ENCODE measurements at regions not wholly inside any gene's neighbourhood (a gene's known extent, or its start where the extent isn't known, plus 50 kb on each side); places are given as distances from the start of the nearest gene placed in this dataset.
A peak's percentile ranks its signal among the peaks of the same experiment; 100 is the strongest.

DNA sequence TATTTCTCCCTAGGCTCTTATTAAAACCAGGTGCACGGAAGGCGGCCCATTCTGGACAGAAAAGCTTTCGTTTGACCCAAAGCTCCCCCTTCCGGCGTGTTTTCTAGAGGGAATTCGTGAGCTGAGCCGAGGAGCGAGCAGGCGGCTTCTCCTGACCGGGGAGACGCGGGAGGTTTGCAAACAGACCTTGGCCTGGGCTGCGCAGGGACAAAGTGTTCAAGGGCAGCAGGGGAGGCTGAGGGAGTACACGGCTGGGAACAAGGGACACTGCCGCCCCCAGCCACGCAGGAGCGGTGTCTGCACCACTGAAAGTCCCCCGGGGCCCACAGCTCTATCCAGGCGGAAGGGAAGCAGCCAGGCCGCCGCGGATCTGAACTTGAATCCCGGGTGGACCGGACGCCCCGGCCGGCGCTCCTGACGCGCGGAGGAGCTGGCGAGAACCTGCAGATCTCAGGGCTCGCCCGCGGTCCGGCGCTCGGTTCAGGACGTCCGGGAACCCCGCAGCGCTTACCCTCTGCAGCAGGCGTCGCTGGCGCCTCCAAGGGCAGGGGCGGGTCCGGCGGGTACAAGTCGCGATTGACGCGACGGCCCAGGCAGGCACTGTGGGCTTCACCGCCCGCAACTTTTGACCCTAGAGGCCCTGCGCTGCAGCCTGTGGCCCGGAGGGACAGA lies 101.9 kb downstream of the WT1 start:
- Histone ChIP-seq H3K4me2 (replicated peaks; ENCODE audit: extremely low read depth, low read length, poor library complexity, severe bottlenecking) (peak overlapping the region; percentile 84), H3K9me3 (replicated peaks in 1 of 2; ENCODE audit: control insufficient read depth in 1 of 2, insufficient read depth in 1 of 2, low read length in 2 of 2) (peaks cover 8 to 12% of the 10 kb centered on the region in 2 donors), H3K4me3 (replicated peaks in 1 of 3; ENCODE audit: low read depth in 2 of 3, low read length in 3 of 3) (peak overlapping the region; percentile 9 to 73 (median 27)), H3K4me1 (ENCODE audit: control insufficient read depth in 1 of 2, insufficient read depth in 2 of 2, low read length in 2 of 2) (peaks cover 6 to 12% of the 10 kb centered on the region in 2 donors), H2AFZ (ENCODE audit: insufficient read depth, low read depth, low read length, poor library complexity, severe bottlenecking) (peak overlapping the region; percentile 90), H4K20me1 (ENCODE audit: insufficient read depth, low read length) (no peaks in the 10 kb centered on the region), H3K27ac (ENCODE audit: low read depth in 1 of 2, low read length in 2 of 2) (no peak overlapping the region), H3K27me3 (ENCODE audit: control insufficient read depth in 2 of 2, insufficient read depth in 2 of 2, low read length in 2 of 2) (peaks cover 6 to 35% of the 10 kb centered on the region in 2 donors), H3K79me2 (ENCODE audit: insufficient read depth, low read length) (no peaks in the 10 kb centered on the region), H3K36me3 (replicated peaks in 1 of 2; ENCODE audit: control insufficient read depth in 1 of 2, insufficient read depth in 2 of 2, low read length in 2 of 2) (no peaks in the 10 kb centered on the region), H3K9ac (ENCODE audit: insufficient read depth, low read length, poor library complexity, severe bottlenecking) (peak overlapping the region; percentile 51)
- Mint-ChIP-seq H3K27ac (peak overlapping the region in 2 of 7 donors; percentile 15 to 38), H3K4me3 (peak overlapping the region; percentile 80 to 92), H3K36me3 (peaks cover 0 to 3% of the 10 kb centered on the region in 2 donors), H3K27me3 (ENCODE audit: low read depth in 3 of 3) (peaks cover 39 to 53% (median 48%) of the 10 kb centered on the region in 3 donors), H3K9me3 (peaks cover 6 to 16% (median 9%) of the 10 kb centered on the region in 7 donors), H3K4me1 (peaks cover 14% of the 10 kb centered on the region)
- peak in 2 of 3 donors; percentile 8 to 16 for DNase-seq
- TF ChIP-seq, protein P1, sequence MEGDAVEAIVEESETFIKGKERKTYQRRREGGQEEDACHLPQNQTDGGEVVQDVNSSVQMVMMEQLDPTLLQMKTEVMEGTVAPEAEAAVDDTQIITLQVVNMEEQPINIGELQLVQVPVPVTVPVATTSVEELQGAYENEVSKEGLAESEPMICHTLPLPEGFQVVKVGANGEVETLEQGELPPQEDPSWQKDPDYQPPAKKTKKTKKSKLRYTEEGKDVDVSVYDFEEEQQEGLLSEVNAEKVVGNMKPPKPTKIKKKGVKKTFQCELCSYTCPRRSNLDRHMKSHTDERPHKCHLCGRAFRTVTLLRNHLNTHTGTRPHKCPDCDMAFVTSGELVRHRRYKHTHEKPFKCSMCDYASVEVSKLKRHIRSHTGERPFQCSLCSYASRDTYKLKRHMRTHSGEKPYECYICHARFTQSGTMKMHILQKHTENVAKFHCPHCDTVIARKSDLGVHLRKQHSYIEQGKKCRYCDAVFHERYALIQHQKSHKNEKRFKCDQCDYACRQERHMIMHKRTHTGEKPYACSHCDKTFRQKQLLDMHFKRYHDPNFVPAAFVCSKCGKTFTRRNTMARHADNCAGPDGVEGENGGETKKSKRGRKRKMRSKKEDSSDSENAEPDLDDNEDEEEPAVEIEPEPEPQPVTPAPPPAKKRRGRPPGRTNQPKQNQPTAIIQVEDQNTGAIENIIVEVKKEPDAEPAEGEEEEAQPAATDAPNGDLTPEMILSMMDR (IDR thresholded peaks at IDR 0.05): peak; percentile 37
- WGBS (ENCODE audit: insufficient coverage): 3% methylated on average over 56 of the region's 57 CpGs
- intact Hi-C loops (cut with micrococcal nuclease): no loop called here

DNA sequence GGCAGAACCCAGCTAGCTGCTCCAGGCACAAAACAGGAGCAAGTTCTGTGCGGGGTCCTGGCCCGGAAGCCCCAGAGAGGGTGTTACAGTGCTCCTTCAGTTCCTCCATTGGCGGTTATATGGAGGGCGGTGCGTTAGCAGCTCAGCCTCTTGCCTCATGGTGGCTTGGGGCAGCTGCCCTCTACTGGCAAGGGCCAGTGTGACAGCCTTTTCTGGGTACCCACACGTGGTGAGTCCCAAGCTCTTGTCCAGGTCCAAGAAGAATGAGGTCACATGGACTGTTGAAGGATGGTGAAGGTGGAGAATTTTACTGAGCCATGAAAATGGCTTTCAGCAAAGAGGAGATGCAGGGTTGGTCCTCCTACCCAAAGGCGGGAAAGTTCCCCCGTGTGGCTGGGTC lies 100.5 kb downstream of the WT1 start:
- peaks cover 14% of the 10 kb centered on the region for H3K4me1 Mint-ChIP-seq
- peaks cover 6 to 12% of the 10 kb centered on the region in 2 donors for H3K4me1 ChIP-seq (ENCODE audit: control insufficient read depth in 1 of 2, insufficient read depth in 2 of 2, low read length in 2 of 2)
- no peak for DNase-seq
- no peak overlapping the region for H3K4me3 ChIP-seq (replicated peaks in 1 of 3; ENCODE audit: low read depth in 2 of 3, low read length in 3 of 3)
- H3K9me3 ChIP-seq (replicated peaks in 1 of 2; ENCODE audit: control insufficient read depth in 1 of 2, insufficient read depth in 1 of 2, low read length in 2 of 2): peaks cover 8 to 12% of the 10 kb centered on the region in 2 donors
- no peaks in the 10 kb centered on the region for H4K20me1 ChIP-seq (ENCODE audit: insufficient read depth, low read length)
- H3K36me3 ChIP-seq (replicated peaks in 1 of 2; ENCODE audit: control insufficient read depth in 1 of 2, insufficient read depth in 2 of 2, low read length in 2 of 2): no peaks in the 10 kb centered on the region
- peaks cover 6 to 35% of the 10 kb centered on the region in 2 donors for H3K27me3 ChIP-seq (ENCODE audit: control insufficient read depth in 2 of 2, insufficient read depth in 2 of 2, low read length in 2 of 2)
- peaks cover 6 to 18% (median 10%) of the 10 kb centered on the region in 7 donors for H3K9me3 Mint-ChIP-seq
- H3K27ac Mint-ChIP-seq: peak overlapping the region in 1 of 7 donors; percentile 9
- intact Hi-C loops (cut with micrococcal nuclease): no loop called here
- H3K36me3 Mint-ChIP-seq: peaks cover 0 to 3% of the 10 kb centered on the region in 2 donors
- no peak overlapping the region for H3K9ac ChIP-seq (ENCODE audit: insufficient read depth, low read length, poor library complexity, severe bottlenecking)
- H2AFZ ChIP-seq (ENCODE audit: insufficient read depth, low read depth, low read length, poor library complexity, severe bottlenecking): no peak overlapping the region
- peak overlapping the region in 1 of 2 donors; percentile 92 for H3K4me3 Mint-ChIP-seq
- TF ChIP-seq, protein P1 (IDR thresholded peaks at IDR 0.05): peak; percentile 25
- 95% methylated on average over 8 of the region's 8 CpGs for WGBS (ENCODE audit: insufficient coverage)
- H3K27ac ChIP-seq (ENCODE audit: low read depth in 1 of 2, low read length in 2 of 2): no peak overlapping the region
- no peaks in the 10 kb centered on the region for H3K79me2 ChIP-seq (ENCODE audit: insufficient read depth, low read length)
- H3K27me3 Mint-ChIP-seq (ENCODE audit: low read depth in 3 of 3): peaks cover 42 to 55% (median 50%) of the 10 kb centered on the region in 3 donors
- no peak overlapping the region for H3K4me2 ChIP-seq (replicated peaks; ENCODE audit: extremely low read depth, low read length, poor library complexity, severe bottlenecking)
